Pancreas (tissue), 10 donors: ENCODE measurements at regions not wholly inside any gene's neighbourhood (a gene's known extent, or its start where the extent isn't known, plus 50 kb on each side); places are given as distances from the start of the nearest gene placed in this dataset.

Source experiments
- ATAC-seq, 4 donors: fragments of 200-7000 bp; cut with Tn5 transposase; one replicate each; pipeline versions ENCODE4 v1.8.0 to v1.9.1; 2020; ENCODE audit warnings: mild to moderate bottlenecking in 4 of 4, moderate library complexity in 4 of 4
- DNase-seq, 6 donors: peaks; one replicate each; pipeline ENCODE4 v3.0.0-alpha.2; 2020
- FAIRE-seq: peaks from 2 replicates; lab custom pipeline; 2012; peaks lifted over from hg19 to GRCh38; lab: Jason Lieb, UNC
- H3K27ac ChIP-seq, 4 donors: fragments of 200-600 bp; sonication (generic); 1 replicate in 3 of 4; 2 replicates in 1 of 4; pipeline versions ENCODE4 v1.5.0 to v1.8.0; 2020
- H3K27me3 ChIP-seq, 4 donors: fragments of 200-600 bp; one replicate each; pipeline ENCODE4 v1.8.0; 2021
- H3K36me3 ChIP-seq, 3 donors: fragments of 200-600 bp; sonication (generic) in 1 of 3; one replicate each; pipeline versions ENCODE4 v1.5.0 to v1.8.0; 2020 to 2021
- H3K4me1 ChIP-seq, 3 donors: fragments of 200-600 bp; one replicate each; pipeline ENCODE4 v1.8.0; 2021
- H3K4me3 ChIP-seq, 4 donors: fragments of 200-600 bp; sonication (generic) in 2 of 4; one replicate each; pipeline versions ENCODE4 v1.5.0 to v1.8.0; 2020 to 2021
- H3K9me3 ChIP-seq, 4 donors: fragments of 200-600 bp; one replicate each; pipeline ENCODE4 v1.8.0; 2021
- CTCF ChIP-seq, 4 donors: fragments of 200-600 bp; sonication (generic) in 3 of 4; IDR thresholded peaks; one replicate each; pipeline versions ENCODE4 v1.5.0 to v1.8.0; 2021; ENCODE audit warnings: antibody characterized with exemption in 4 of 4
- WGBS, 2 donors: extraction: QIAGEN DNeasy Blood & Tissue Kit; methylation state at CpG; one replicate each; pipeline ENCODE4 v1.1.7; 2013; 5-methylcytosine and 5-hydroxymethylcytosine counted together
- intact Hi-C, 3 donors: fragments of 100-400 bp; cut with DNase I; formaldehyde crosslinking; loops; one replicate each; pipeline versions ENCODE4 v1.11.1 to v1.14.2; 2022
- donor health status: healthy with polysubstance abuse.
- donor health status: DM: no; HTN: no; CAD: no; lungs with moderate emphysema.
- donor health status: DM: no; HTN: no; CAD: no.
- donor health status: control.
- donor health status: control.
- donor health status: Bipolar disorder and iron deficiency.
- donor health status: DM: yes; HTN: yes; CAD: no.
- donor health status: DM: no; HTN: no; CAD: no.
- donor health status: DM: no; HTN: no; CAD: no.
- donor health status: DM: yes; HTN: yes; CAD: no.

DNA sequence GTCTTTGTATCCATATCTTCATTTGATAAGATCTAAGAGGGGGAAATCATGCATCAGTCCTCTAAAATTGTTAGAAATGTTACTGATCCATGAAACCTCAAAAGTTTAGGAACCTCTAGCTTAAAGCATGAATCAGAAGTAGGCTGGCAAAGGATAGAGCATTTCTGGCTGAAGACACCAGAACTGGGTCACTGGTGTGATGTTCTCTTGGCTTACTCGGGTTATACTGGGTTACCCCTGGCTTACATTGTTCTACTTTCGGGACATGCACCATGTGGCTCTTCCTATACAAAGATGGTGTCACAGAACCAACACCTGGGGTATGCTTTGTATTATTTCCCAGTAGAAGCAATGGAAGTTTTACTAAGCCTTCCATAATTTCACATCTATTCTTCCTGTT is 83.2 kb upstream of the TNP1 start:
- FAIRE-seq: no peak
- H3K9me3 ChIP-seq: no peaks in the 10 kb centered on the region
- TF ChIP-seq CTCF (IDR thresholded peaks at IDR 0.05): no peak
- intact Hi-C loops: no loop called here
- no peak overlapping the region for H3K4me3 ChIP-seq
- no peak overlapping the region for H3K27ac ChIP-seq
- WGBS, 2 donors: 77 to 81% methylated on average over 2 of the region's 2 CpGs
- DNase-seq: no peak
- H3K36me3 ChIP-seq: no peaks in the 10 kb centered on the region
- H3K27me3 ChIP-seq: no peaks in the 10 kb centered on the region
- H3K4me1 ChIP-seq: no peaks in the 10 kb centered on the region
- no peak for ATAC-seq

DNA sequence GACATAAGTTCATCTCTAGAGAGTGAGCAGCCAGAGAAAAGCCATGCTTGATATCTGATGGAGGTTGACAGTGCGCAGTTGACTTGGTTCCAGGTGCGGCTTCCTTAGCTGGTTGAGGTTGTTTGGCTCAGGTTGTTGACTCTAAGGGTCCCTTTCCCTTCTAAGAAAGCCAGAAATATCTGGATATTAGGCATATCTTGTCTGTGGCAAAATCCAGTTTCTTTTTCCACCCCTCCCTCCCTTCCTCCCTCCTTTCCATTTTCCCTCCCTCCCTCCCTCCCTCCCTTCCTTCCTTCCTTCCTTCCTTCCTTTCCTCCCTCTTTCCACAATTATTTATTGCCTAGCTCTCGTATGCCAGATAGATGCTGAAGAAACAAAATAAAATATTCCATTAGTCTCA is 82.6 kb upstream of the TNP1 start:
- ATAC-seq (no peak), FAIRE-seq (no peak), DNase-seq (no peak)
- Histone ChIP-seq H3K4me1 (no peaks in the 10 kb centered on the region), H3K36me3 (no peaks in the 10 kb centered on the region), H3K27ac (no peak overlapping the region), H3K9me3 (no peaks in the 10 kb centered on the region), H3K27me3 (no peaks in the 10 kb centered on the region), H3K4me3 (no peak overlapping the region)
- intact Hi-C loops: no loop called here
- 84 to 92% methylated on average over 3 of the region's 3 CpGs for WGBS, 2 donors
- TF ChIP-seq CTCF (IDR thresholded peaks at IDR 0.05): no peak

DNA sequence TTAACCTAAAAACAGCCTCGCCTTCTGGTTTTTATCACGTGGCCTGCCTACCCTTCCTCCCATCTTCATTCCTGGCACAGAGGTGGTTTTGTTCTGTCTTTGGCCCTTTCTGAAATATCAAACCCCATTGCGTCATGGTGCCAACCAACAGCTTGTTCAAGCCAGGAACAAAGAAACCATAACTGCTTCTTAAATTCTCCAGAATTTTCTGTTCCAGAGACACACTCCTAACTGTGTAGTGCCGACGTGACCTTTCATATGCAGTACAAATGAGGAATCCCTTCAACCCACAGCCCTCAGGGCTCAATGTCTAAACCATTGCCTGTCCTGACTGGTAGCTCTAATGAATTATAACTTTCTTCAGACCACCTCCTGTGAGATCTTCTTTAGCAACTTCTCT is 82.2 kb upstream of the TNP1 start:
- Histone ChIP-seq H3K4me1 (no peaks in the 10 kb centered on the region), H3K27ac (no peak overlapping the region), H3K4me3 (no peak overlapping the region), H3K9me3 (no peaks in the 10 kb centered on the region), H3K27me3 (no peaks in the 10 kb centered on the region), H3K36me3 (no peaks in the 10 kb centered on the region)
- no peak for DNase-seq
- no peak for FAIRE-seq
- WGBS, 2 donors: 82 to 87% methylated on average over 5 of the region's 5 CpGs
- intact Hi-C loops: no loop called here
- ATAC-seq: no peak
- no peak for TF ChIP-seq CTCF (IDR thresholded peaks at IDR 0.05)

DNA sequence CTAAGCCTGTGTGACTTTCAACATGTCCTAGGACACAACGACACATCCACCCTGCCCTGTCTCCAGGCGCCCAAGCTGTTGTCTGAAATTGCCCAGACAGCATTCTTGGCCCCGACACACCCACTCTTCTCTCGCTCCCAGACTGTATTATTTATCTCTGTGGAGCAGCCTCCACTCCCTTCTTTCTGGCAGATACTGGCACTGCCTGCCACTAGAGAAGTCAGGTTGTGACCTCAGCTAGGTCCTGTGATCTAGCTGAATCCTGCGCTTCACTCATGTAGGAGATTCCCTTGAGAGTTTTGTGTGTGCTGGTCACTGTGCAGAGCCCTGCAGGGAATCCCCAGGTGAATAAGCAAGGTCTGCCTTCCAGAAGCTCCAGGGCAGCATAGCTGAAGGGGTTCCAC is 77.1 kb upstream of the TNP1 start:
- Histone ChIP-seq H3K9me3 (no peaks in the 10 kb centered on the region), H3K27me3 (no peaks in the 10 kb centered on the region), H3K4me3 (no peak overlapping the region), H3K4me1 (no peaks in the 10 kb centered on the region), H3K36me3 (no peaks in the 10 kb centered on the region), H3K27ac (no peak overlapping the region)
- whole genome bisulfite sequencing, 2 donors: 72 to 74% methylated on average over 5 of the region's 5 CpGs
- intact Hi-C loops: no loop called here
- ATAC-seq (no peak), FAIRE-seq (no peak), DNase-seq (no peak)
- TF ChIP-seq CTCF (IDR thresholded peaks at IDR 0.05): no peak

DNA sequence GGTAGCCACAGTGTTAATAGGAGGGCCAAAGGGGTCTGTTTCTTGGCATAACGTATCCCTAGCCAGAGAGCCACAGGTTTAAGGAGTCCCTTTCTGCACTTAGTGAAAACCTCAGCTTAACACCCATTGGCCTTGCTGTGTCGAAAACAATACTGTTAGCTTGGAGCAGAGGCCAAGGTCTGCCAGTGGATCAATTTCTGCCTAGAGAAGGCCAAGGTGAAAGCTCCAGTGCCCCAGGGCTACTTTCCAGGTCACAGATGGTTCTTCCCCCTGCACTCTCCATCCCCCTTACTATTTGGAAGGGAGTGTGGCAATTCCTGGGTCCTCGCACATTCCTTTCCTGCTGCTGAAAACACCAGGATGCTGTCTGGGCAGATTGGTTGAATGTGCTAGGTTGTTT is 74.8 kb upstream of the TNP1 start:
- ATAC-seq: no peak

More for the DNA sequence above, 74.8 kb upstream of the TNP1 start:
- DNase-seq: no peak
- no peak for FAIRE-seq
- Histone ChIP-seq H3K27me3 (no peaks in the 10 kb centered on the region), H3K4me1 (no peaks in the 10 kb centered on the region), H3K9me3 (no peaks in the 10 kb centered on the region), H3K36me3 (no peaks in the 10 kb centered on the region), H3K4me3 (no peak overlapping the region), H3K27ac (no peak overlapping the region)
- intact Hi-C loops: no loop called here
- WGBS, 2 donors: 68 to 70% methylated on average over 3 of the region's 3 CpGs
- TF ChIP-seq CTCF (IDR thresholded peaks at IDR 0.05): no peak
